22Rv1 (cell line): ENCODE measurements at regions not wholly inside any gene's neighbourhood (a gene's known extent, or its start where the extent isn't known, plus 50 kb on each side); places are given as distances from the start of the nearest gene placed in this dataset.

Experiments used
- H3K27ac ChIP-seq: fragments of 450-650 bp; 2 replicates; pipeline ENCODE4 v1.5.1; 2017
- CTCF ChIP-seq: fragments of 450-650 bp; IDR thresholded peaks from 2 replicates; pipeline ENCODE4 v1.5.1; 2017; ENCODE audit warnings: mild to moderate bottlenecking
- ZFX ChIP-seq: fragments of 450-650 bp; IDR thresholded peaks from 2 replicates; pipeline ENCODE4 v1.6.1; 2017; ENCODE audit warnings: antibody characterized with exemption, borderline replicate concordance

- TF ChIP-seq ZFX (no peak), CTCF (no peak)
- no peak overlapping the region for H3K27ac ChIP-seq
Measured at GRCh38 chr5:9832921-9833320, 202.8 kb upstream of the TAS2R1 start.

- TF ChIP-seq ZFX (no peak), CTCF (no peak)
- H3K27ac ChIP-seq = no peak overlapping the region
Measured at GRCh38 chr5:9831823-9832222, 201.7 kb upstream of the TAS2R1 start.

- H3K27ac ChIP-seq = no peak overlapping the region
- TF ChIP-seq CTCF (no peak), ZFX (no peak)
Measured at GRCh38 chr5:9830184-9830583, 200.0 kb upstream of the TAS2R1 start.

GRCh38 chr5:9829621-9830020 lies 199.5 kb upstream of the TAS2R1 start:
- TF ChIP-seq ZFX = no peak
- no peak for TF ChIP-seq CTCF
- H3K27ac ChIP-seq = no peak overlapping the region

- TF ChIP-seq ZFX (no peak), CTCF (no peak)
- no peak overlapping the region for H3K27ac ChIP-seq
Measured at GRCh38 chr5:9820691-9821449, 190.7 kb upstream of the TAS2R1 start.

GRCh38 chr5:9818340-9818845 lies 188.2 kb upstream of the TAS2R1 start:
- no peak for TF ChIP-seq ZFX
- H3K27ac ChIP-seq = no peak overlapping the region

- no peak for TF ChIP-seq ZFX
- no peak for TF ChIP-seq CTCF
- no peak overlapping the region for H3K27ac ChIP-seq
Measured at GRCh38 chr5:9817819-9818218, 187.7 kb upstream of the TAS2R1 start.
